GM12873 (cell line): ENCODE measurements at regions not wholly inside any gene's neighbourhood (a gene's known extent, or its start where the extent isn't known, plus 50 kb on each side); places are given as distances from the start of the nearest gene placed in this dataset.

Source experiments
- TF ChIP-seq, protein P1 (sequence below): IDR thresholded peaks from 2 replicates; pipeline ENCODE4 v1.5.1; 2012; ENCODE audit warnings: low read depth, mild to moderate bottlenecking, moderate library complexity, low read length, control low read depth; ENCODE audit not compliant: insufficient read depth; ENCODE audit errors: missing control alignments

DNA sequence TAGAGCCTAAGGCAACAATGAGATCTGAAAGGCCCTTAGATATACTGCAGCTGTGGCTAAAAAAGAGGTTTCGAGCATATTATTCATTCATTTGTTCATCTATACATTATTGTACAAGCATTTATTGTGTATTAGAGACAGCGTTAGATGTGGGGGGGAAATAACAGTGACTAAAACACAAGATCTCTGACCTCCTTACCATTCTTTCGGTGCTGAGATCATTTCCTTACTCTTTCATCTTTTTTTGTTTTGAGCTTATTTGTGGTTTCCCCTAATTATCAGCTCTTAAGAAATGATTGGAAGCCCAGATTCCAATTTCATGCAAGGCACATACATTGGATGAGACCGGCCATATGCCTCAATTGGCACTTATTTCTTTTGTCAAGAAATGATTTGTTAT, 113.2 kb downstream of the SEC61B start:
- TF ChIP-seq, protein P1, sequence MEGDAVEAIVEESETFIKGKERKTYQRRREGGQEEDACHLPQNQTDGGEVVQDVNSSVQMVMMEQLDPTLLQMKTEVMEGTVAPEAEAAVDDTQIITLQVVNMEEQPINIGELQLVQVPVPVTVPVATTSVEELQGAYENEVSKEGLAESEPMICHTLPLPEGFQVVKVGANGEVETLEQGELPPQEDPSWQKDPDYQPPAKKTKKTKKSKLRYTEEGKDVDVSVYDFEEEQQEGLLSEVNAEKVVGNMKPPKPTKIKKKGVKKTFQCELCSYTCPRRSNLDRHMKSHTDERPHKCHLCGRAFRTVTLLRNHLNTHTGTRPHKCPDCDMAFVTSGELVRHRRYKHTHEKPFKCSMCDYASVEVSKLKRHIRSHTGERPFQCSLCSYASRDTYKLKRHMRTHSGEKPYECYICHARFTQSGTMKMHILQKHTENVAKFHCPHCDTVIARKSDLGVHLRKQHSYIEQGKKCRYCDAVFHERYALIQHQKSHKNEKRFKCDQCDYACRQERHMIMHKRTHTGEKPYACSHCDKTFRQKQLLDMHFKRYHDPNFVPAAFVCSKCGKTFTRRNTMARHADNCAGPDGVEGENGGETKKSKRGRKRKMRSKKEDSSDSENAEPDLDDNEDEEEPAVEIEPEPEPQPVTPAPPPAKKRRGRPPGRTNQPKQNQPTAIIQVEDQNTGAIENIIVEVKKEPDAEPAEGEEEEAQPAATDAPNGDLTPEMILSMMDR: no peak

DNA sequence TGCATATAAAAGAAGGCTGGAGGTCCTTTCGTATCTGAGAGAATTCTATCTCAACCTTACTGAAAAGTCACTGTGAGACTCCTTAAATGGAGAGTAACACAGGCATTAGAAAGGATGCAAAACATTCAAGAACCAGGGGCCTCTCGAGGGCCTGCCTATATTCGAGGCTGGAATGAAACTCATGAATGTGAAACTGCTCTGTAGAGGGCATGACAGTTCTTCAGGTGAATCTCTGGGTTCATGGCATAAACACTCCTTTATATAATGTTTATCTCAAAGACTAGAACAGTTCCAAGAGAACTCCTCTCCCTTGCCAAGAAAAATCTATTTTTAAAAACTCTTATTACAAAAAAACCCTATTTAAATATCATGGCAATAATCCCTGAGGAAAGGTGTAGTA, 113.9 kb downstream of the SEC61B start:
- TF ChIP-seq, protein P1: no peak

DNA sequence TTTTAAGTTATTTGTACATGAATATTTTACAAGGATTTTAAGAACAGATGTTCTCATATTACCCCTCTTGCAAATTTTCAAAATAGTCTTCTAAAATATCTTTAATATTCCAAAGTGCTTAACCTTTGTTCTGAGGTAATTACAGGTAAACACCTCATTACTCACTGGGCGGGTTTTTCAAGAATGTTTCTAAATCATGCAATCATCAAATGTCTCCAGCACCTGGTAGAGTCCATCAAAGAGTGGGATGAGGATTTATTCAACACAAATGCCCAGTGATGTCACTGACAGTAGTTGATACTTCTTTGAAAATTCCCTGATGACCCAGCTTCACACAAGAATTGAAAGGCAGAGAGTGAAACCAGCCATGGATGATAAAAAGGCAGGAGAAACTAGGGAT, 114.4 kb downstream of the SEC61B start:
- TF ChIP-seq, protein P1: no peak

DNA sequence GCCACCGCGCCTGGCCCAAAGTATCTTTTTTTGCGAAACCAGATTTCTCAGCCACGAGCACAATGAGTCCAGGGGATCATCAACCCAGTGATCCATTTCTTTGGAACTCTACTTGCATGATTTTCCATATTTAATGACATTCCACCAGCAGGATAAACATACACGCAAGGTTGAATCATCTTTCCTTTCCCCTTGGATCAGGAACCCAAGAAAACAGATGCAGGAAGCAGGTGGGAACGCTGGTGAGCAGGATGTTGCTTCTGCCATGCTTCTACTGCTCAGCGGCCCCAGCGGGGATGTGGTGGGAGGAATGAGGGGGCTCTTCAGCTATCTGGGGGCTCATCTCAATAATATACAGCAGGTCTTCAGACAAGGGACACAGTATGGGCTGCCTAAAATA, 118.2 kb downstream of the SEC61B start:
- TF ChIP-seq, protein P1: no peak

DNA sequence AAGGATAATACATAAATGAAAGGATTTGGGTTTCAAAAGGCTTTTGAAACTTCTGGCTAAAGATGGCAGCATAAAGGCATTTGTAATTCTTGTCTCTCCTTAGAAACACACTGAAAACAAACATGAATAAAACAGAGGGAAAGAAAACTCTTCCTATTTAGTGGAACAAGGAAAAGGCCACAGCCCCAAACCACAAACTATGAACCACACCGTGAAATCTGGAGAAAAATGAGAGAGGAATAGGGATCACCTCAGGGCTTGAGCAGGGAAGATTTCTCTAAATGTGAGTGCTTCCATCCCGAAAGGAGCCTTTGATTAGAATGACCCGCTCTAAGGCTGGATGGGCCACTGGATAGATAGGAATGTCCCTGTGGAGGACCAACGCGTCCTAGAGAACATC, 119.6 kb downstream of the SEC61B start:
- TF ChIP-seq, protein P1: no peak

DNA sequence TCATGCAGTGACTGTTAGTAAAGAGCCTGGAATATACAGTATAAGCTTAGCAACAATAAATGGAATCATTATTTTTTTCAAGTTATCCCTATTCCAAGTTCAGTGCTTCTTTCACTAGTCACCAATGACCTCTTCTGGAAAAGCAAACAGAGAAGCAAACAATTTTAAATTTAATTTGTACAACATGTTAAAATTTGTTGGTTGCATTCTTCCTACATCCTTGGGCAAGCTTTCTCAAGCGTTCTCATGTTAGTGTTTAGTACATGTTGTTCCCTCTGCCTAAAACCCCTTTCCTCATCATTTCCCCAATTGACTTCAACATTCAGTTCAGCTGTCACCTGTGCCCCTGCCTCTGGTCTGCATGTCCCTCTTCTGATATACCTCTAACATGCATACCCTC, 123.4 kb downstream of the SEC61B start:
- TF ChIP-seq, protein P1: no peak

DNA sequence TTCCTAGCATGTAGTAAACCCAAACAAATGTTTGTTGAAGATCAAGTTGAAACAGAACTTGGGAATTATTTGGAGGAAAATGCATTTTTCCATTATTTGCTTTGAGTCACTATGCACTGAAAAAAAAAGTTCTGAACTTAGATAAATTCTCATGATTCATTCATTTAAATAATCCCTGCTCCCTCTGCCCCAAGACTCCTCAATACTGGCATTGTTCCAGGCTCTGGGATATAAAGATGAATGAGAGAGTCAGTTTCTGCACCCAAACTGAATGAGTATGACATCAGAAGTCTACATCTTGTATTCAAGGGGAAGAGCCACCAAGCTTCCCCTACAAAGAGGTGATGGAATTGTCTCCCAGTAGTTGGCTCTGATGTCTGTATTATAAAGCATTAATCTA, 123.9 kb downstream of the SEC61B start:
- TF ChIP-seq, protein P1: no peak
